Transverse colon (tissue), 3 donors: ENCODE measurements at regions not wholly inside any gene's neighbourhood (a gene's known extent, or its start where the extent isn't known, plus 50 kb on each side); places are given as distances from the start of the nearest gene placed in this dataset.

Experiments used
- EP300 ChIP-seq: sonication (generic); formaldehyde crosslinking; IDR thresholded peaks from one replicate; pipeline ENCODE4 v1.6.1; 2017; ENCODE audit warnings: antibody characterized with exemption, low read depth
- POLR2A ChIP-seq: fragments of 450-650 bp; IDR thresholded peaks from one replicate; pipeline ENCODE4 v1.6.1; 2016; ENCODE audit warnings: antibody characterized with exemption, mild to moderate bottlenecking, moderate library complexity
- TF ChIP-seq, protein P1 (sequence below), 5 experiments: fragments of 200-600 bp in 3 of 5; fragments of 450-650 bp in 2 of 5; sonication (generic) in 3 of 5; IDR thresholded peaks; 1 replicate in 2 of 5; 2 replicates in 3 of 5; pipeline ENCODE4 v1.5.1; 2016 to 2017; ENCODE audit warnings: antibody characterized with exemption in 5 of 5, inconsistent platforms in 3 of 5, mild to moderate bottlenecking in 2 of 5, moderate library complexity in 1 of 5

GRCh38 chr11:70901951-70902521, 350.3 kb downstream of the SHANK2 start:
- TF ChIP-seq, protein P1, sequence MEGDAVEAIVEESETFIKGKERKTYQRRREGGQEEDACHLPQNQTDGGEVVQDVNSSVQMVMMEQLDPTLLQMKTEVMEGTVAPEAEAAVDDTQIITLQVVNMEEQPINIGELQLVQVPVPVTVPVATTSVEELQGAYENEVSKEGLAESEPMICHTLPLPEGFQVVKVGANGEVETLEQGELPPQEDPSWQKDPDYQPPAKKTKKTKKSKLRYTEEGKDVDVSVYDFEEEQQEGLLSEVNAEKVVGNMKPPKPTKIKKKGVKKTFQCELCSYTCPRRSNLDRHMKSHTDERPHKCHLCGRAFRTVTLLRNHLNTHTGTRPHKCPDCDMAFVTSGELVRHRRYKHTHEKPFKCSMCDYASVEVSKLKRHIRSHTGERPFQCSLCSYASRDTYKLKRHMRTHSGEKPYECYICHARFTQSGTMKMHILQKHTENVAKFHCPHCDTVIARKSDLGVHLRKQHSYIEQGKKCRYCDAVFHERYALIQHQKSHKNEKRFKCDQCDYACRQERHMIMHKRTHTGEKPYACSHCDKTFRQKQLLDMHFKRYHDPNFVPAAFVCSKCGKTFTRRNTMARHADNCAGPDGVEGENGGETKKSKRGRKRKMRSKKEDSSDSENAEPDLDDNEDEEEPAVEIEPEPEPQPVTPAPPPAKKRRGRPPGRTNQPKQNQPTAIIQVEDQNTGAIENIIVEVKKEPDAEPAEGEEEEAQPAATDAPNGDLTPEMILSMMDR (IDR thresholded peaks at IDR 0.05): no peak
- TF ChIP-seq POLR2A (no peak), EP300 (no peak)
